Caco-2 (cell line): ENCODE measurements at regions not wholly inside any gene's neighbourhood (a gene's known extent, or its start where the extent isn't known, plus 50 kb on each side); places are given as distances from the start of the nearest gene placed in this dataset.

Source experiments
- BruUV-seq: library from RNA; stranded (reverse); fragments of 400-500 nt; replicated peaks from 2 replicates; lab custom pipeline; 2021; lab: Mats Ljungman, UMichigan
- CTCF ChIA-PET: fragments of 300-600 bp; sonication (Branson Sonifier 250); formaldehyde crosslinking; loops from one replicate; lab custom pipeline; 2022; ENCODE audit warnings: antibody characterized with exemption; lab: Charles Lee
- POLR2A ChIA-PET: fragments of 300-600 bp; sonication (Branson Sonifier 250); formaldehyde crosslinking; loops from one replicate; lab custom pipeline; 2022; ENCODE audit warnings: antibody characterized with exemption; lab: Charles Lee
- DNase-seq, 2 experiments: peaks; one replicate each; pipeline versions ENCODE4 v3.0.0 to v3.0.0-alpha.2; 2020 to 2022
- H3K27me3 ChIP-seq: replicated peaks from 2 replicates; pipeline ENCODE4 v1.6.0; 2011; ENCODE audit warnings: low read length; ENCODE audit not compliant: control insufficient read depth, insufficient read depth
- H3K36me3 ChIP-seq: 2 replicates; pipeline ENCODE4 v1.5.1; 2011; ENCODE audit warnings: low read length; ENCODE audit not compliant: control insufficient read depth, insufficient read depth
- H3K4me1 ChIP-seq: fragments of 250-450 bp; sonication (Bioruptor Pico); 2 replicates; pipeline ENCODE4 v1.5.1; 2020; ENCODE audit warnings: mild to moderate bottlenecking
- H3K4me3 ChIP-seq: 2 replicates; pipeline ENCODE4 v1.5.1; 2011; ENCODE audit warnings: low read depth, mild to moderate bottlenecking, control low read depth, low read length
- H3K9me3 ChIP-seq: fragments of 250-450 bp; sonication (Bioruptor Pico); 2 replicates; pipeline ENCODE4 v1.5.1; 2020; ENCODE audit warnings: mild to moderate bottlenecking, moderate library complexity
- H3K27ac Mint-ChIP-seq: one replicate; pipeline ENCODE4 v1.8.0; 2022; ENCODE audit warnings: mixed read lengths; ENCODE audit not compliant: unreplicated experiment
- H3K27me3 Mint-ChIP-seq: one replicate; pipeline ENCODE4 v1.8.0; 2022; ENCODE audit warnings: mixed read lengths; ENCODE audit not compliant: insufficient read depth, unreplicated experiment
- H3K36me3 Mint-ChIP-seq: one replicate; pipeline ENCODE4 v1.8.0; 2022; ENCODE audit warnings: mild to moderate bottlenecking, mixed read lengths; ENCODE audit not compliant: insufficient read depth, unreplicated experiment
- H3K4me1 Mint-ChIP-seq: one replicate; pipeline ENCODE4 v1.8.0; 2022; ENCODE audit warnings: low read depth, mixed read lengths; ENCODE audit not compliant: unreplicated experiment
- H3K4me3 Mint-ChIP-seq: one replicate; pipeline ENCODE4 v1.8.0; 2022; ENCODE audit warnings: mild to moderate bottlenecking, moderate library complexity, mixed read lengths; ENCODE audit not compliant: unreplicated experiment
- H3K9me3 Mint-ChIP-seq: one replicate; pipeline ENCODE4 v1.8.0; 2022; ENCODE audit warnings: mixed read lengths; ENCODE audit not compliant: unreplicated experiment
- CTCF ChIP-seq, 2 experiments: fragments of 200-600 bp in 1 of 2; IDR thresholded peaks; 1 replicate in 1 of 2; 2 replicates in 1 of 2; pipeline versions ENCODE4 v1.5.1 to v1.8.0; 2011 to 2022; ENCODE audit warnings: antibody characterized with exemption in 1 of 2, control low read depth in 1 of 2, inconsistent platforms in 1 of 2, low read depth in 1 of 2, low read length in 1 of 2, mild to moderate bottlenecking in 1 of 2, moderate library complexity in 1 of 2; ENCODE audit not compliant: insufficient read depth in 1 of 2, severe bottlenecking in 1 of 2, unreplicated experiment in 1 of 2
- intact Hi-C: fragments of 100-400 bp; cut with micrococcal nuclease; formaldehyde crosslinking; loops from one replicate; pipeline ENCODE4 v1.10.0; 2022; ENCODE audit not compliant: unreplicated experiment

DNA sequence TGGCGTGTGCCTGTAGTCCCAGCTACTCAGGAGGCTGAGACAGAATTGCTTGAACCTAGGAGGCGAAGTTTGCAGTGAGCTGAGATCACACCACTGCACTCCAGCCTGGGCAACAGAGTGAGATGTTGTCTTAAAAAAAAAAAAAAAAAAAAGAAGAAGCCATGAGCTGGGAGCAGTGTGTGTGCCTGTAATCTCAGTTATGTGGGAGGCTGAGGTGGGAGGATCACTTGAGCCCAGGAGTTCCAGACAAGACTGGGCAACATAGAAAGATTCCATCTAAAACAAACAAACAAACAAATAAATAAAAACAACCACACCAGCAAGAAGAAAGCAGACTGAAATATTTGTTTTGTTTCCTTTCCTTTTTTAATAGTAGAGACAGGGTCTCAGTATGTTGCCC, 62.2 kb upstream of the KIF13A start:
- Mint-ChIP-seq H3K4me1 (peaks cover 13% of the 10 kb centered on the region), H3K4me3 (no peak overlapping the region), H3K27ac (no peak overlapping the region), H3K27me3 (no peaks in the 10 kb centered on the region), H3K36me3 (no peaks in the 10 kb centered on the region), H3K9me3 (no peaks in the 10 kb centered on the region)
- TF ChIP-seq CTCF (IDR thresholded peaks at IDR 0.05; ENCODE audit: insufficient read depth in 1 of 2, low read depth in 1 of 2, low read length in 1 of 2, severe bottlenecking in 1 of 2, unreplicated experiment in 1 of 2) = no peak
- H3K4me1 ChIP-seq = peaks cover 29% of the 10 kb centered on the region
- CTCF ChIA-PET = no interaction called here
- no peaks in the 10 kb centered on the region for H3K36me3 ChIP-seq
- BruUV-seq = no TSS peak
- H3K4me3 ChIP-seq = no peak overlapping the region
- POLR2A ChIA-PET = no interaction called here
- H3K9me3 ChIP-seq = no peaks in the 10 kb centered on the region
- intact Hi-C loops = no loop called here
- no peaks in the 10 kb centered on the region for H3K27me3 ChIP-seq
- DNase-seq = no peak

- CTCF ChIA-PET = no interaction called here
Measured at GRCh38 chr6:18048953-18049630, 61.7 kb upstream of the KIF13A start.

GRCh38 chr6:18047406-18047805, 60.0 kb upstream of the KIF13A start:
- ChIA-PET CTCF (no interaction called here), POLR2A (no interaction called here)
- Histone ChIP-seq H3K4me1 (peaks cover 15% of the 10 kb centered on the region), H3K36me3 (no peaks in the 10 kb centered on the region), H3K9me3 (no peaks in the 10 kb centered on the region), H3K4me3 (no peak overlapping the region), H3K27me3 (no peaks in the 10 kb centered on the region)
- no peaks in the 10 kb centered on the region for H3K27me3 Mint-ChIP-seq
- H3K4me3 Mint-ChIP-seq = no peak overlapping the region
- intact Hi-C loops = no loop called here
- H3K9me3 Mint-ChIP-seq = no peaks in the 10 kb centered on the region
- BruUV-seq = no TSS peak
- DNase-seq = no peak
- no peak overlapping the region for H3K27ac Mint-ChIP-seq
- H3K36me3 Mint-ChIP-seq = peaks cover 4% of the 10 kb centered on the region
- no peak for TF ChIP-seq CTCF (IDR thresholded peaks at IDR 0.05; ENCODE audit: insufficient read depth in 1 of 2, low read depth in 1 of 2, low read length in 1 of 2, severe bottlenecking in 1 of 2, unreplicated experiment in 1 of 2)
- peaks cover 10% of the 10 kb centered on the region for H3K4me1 Mint-ChIP-seq

More at GRCh38 chr6:18048953-18049630, 61.7 kb upstream of the KIF13A start:
- POLR2A ChIA-PET = interaction anchor here (0.6 kb wide), 1 partner anchor 8 kb away, joined by 3 read pairs; no protein-coding TSS in a partner anchor
- intact Hi-C loops = no loop called here
- no peak for TF ChIP-seq CTCF (IDR thresholded peaks at IDR 0.05; ENCODE audit: insufficient read depth in 1 of 2, low read depth in 1 of 2, low read length in 1 of 2, severe bottlenecking in 1 of 2, unreplicated experiment in 1 of 2)
- Mint-ChIP-seq H3K27ac (no peak overlapping the region), H3K4me1 (peaks cover 12% of the 10 kb centered on the region), H3K36me3 (no peaks in the 10 kb centered on the region), H3K27me3 (no peaks in the 10 kb centered on the region), H3K4me3 (no peak overlapping the region), H3K9me3 (no peaks in the 10 kb centered on the region)
- H3K36me3 ChIP-seq = no peaks in the 10 kb centered on the region
- no peaks in the 10 kb centered on the region for H3K9me3 ChIP-seq
- H3K4me1 ChIP-seq = peaks cover 25% of the 10 kb centered on the region
- no TSS peak for BruUV-seq
- no peaks in the 10 kb centered on the region for H3K27me3 ChIP-seq
- H3K4me3 ChIP-seq = no peak overlapping the region
- DNase-seq = no peak
